Endothelial cell of umbilical vein (primary cell): ENCODE measurements at regions not wholly inside any gene's neighbourhood (a gene's known extent, or its start where the extent isn't known, plus 50 kb on each side); places are given as distances from the start of the nearest gene placed in this dataset.

Source experiments
- CTCF ChIP-seq, 2 donors: IDR thresholded peaks; 1 replicate in 1 of 2; 2 replicates in 1 of 2; pipeline ENCODE4 v1.5.1; 2011; ENCODE audit warnings: low read length in 2 of 2, mild to moderate bottlenecking in 2 of 2, moderate library complexity in 2 of 2, control low read depth in 1 of 2, inconsistent platforms in 1 of 2, low read depth in 1 of 2; ENCODE audit not compliant: insufficient read depth in 1 of 2; ENCODE audit errors: extremely low read depth in 1 of 2
- EZH2 ChIP-seq: IDR thresholded peaks from 2 replicates; pipeline ENCODE4 v1.6.1; 2012; ENCODE audit warnings: borderline replicate concordance, low read depth, mild to moderate bottlenecking, moderate library complexity, low read length, inconsistent platforms; ENCODE audit not compliant: severe bottlenecking
- FOS ChIP-seq: IDR thresholded peaks from 2 replicates; pipeline ENCODE4 v1.6.1; 2011; ENCODE audit warnings: mild to moderate bottlenecking, low read length, moderate library complexity, borderline replicate concordance; ENCODE audit not compliant: insufficient read depth
- GATA2 ChIP-seq: IDR thresholded peaks from 2 replicates; pipeline ENCODE4 v1.7.0; 2011; ENCODE audit warnings: low read depth, mild to moderate bottlenecking, moderate library complexity, mixed read lengths, low read length; ENCODE audit not compliant: insufficient read length, insufficient read depth
- JUN ChIP-seq: IDR thresholded peaks from 2 replicates; pipeline ENCODE4 v1.6.1; 2011; ENCODE audit warnings: borderline replicate concordance, low read depth; ENCODE audit not compliant: insufficient read length, insufficient read depth
- MYC ChIP-seq: IDR thresholded peaks from one replicate; pipeline ENCODE4 v1.6.1; 2011; ENCODE audit warnings: mild to moderate bottlenecking, low read depth, low read length
- POLR2A ChIP-seq: IDR thresholded peaks from 2 replicates; pipeline ENCODE4 v1.6.1; 2012; ENCODE audit warnings: low read depth, mild to moderate bottlenecking, control low read depth, low read length
- POLR2AphosphoS5 ChIP-seq: IDR thresholded peaks from 2 replicates; pipeline ENCODE4 v1.6.1; 2012; ENCODE audit warnings: low read depth, mild to moderate bottlenecking, control low read depth, low read length, moderate library complexity; ENCODE audit not compliant: insufficient read depth
- TF ChIP-seq, protein P1 (sequence below): IDR thresholded peaks from 2 replicates; pipeline ENCODE4 v1.6.1; 2011; ENCODE audit not compliant: insufficient read depth, insufficient read length

DNA sequence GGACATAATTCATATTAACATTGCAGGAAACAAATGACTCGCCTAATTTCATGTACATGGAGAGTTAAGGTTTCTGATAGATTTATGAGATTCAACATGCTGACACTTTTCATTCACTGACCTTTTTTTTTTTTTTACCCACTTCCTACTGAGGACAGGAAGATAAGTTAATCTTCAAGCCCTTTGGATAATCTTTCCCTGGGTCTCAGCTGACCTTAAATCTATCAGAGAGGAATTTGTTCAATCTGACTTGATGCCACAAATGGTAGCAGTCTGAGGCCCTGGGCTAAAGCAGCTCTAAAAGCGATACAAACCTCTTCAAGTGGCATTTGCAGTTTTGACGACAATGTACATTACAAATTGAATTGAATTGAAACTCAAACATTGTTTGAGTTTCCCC is 493.3 kb upstream of the SORCS1 start:
- TF ChIP-seq CTCF (IDR thresholded peaks at IDR 0.05; ENCODE audit: extremely low read depth in 1 of 2, insufficient read depth in 1 of 2, low read depth in 1 of 2, low read length in 2 of 2) (no peak), POLR2AphosphoS5 (no peak), POLR2A (no peak), MYC (no peak), EZH2 (no peak), JUN (no peak), GATA2 (no peak), FOS (no peak)
- TF ChIP-seq, protein P1, sequence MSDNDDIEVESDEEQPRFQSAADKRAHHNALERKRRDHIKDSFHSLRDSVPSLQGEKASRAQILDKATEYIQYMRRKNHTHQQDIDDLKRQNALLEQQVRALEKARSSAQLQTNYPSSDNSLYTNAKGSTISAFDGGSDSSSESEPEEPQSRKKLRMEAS, result no peak
